Endothelial cell of umbilical vein (primary cell): ENCODE measurements at regions not wholly inside any gene's neighbourhood (a gene's known extent, or its start where the extent isn't known, plus 50 kb on each side); places are given as distances from the start of the nearest gene placed in this dataset.
A peak's percentile ranks its signal among the peaks of the same experiment; 100 is the strongest.

Source experiments
- BruUV-seq: library from RNA; stranded (reverse); fragments of 400-500 nt; replicated peaks from 2 replicates; lab custom pipeline; 2021; lab: Mats Ljungman, UMichigan
- CTCF ChIA-PET: fragments of 300-600, 350-600 bp; sonication (Branson Sonifier 250); formaldehyde crosslinking; loops from one replicate; lab custom pipeline; 2021; ENCODE audit warnings: antibody characterized with exemption, inconsistent platforms; lab: Charles Lee
- POLR2A ChIA-PET: fragments of 300-600, 350-600 bp; sonication (Branson Sonifier 250); formaldehyde crosslinking; loops from one replicate; lab custom pipeline; 2021; ENCODE audit warnings: antibody characterized with exemption, inconsistent platforms; lab: Charles Lee
- DNase-seq: peaks from one replicate; pipeline ENCODE4 v3.0.0-alpha.2; 2011; ENCODE audit warnings: low read depth, low spot score
- FAIRE-seq: peaks from 2 replicates; lab custom pipeline; 2011; peaks lifted over from hg19 to GRCh38; lab: Jason Lieb, UNC
- H2AFZ ChIP-seq: 2 replicates; pipeline ENCODE4 v1.6.0; 2012; ENCODE audit warnings: low read depth, low read length, control low read depth, inconsistent platforms
- H3K27ac ChIP-seq: 2 replicates; pipeline ENCODE4 v1.5.1; 2011; ENCODE audit warnings: low read depth, mild to moderate bottlenecking, control low read depth, low read length, moderate library complexity; ENCODE audit not compliant: insufficient read depth
- H3K27me3 ChIP-seq, 2 experiments: 2 replicates each; pipeline versions ENCODE4 v1.6.0 to v1.6.1; 2011; ENCODE audit warnings: low read length in 2 of 2, mixed read lengths in 1 of 2; ENCODE audit not compliant: control insufficient read depth in 2 of 2, insufficient read depth in 2 of 2
- H3K36me3 ChIP-seq, 2 experiments: 2 replicates in 1 of 2; 3 replicates in 1 of 2; pipeline ENCODE4 v1.5.1; 2011; ENCODE audit warnings: low read length in 2 of 2, mild to moderate bottlenecking in 1 of 2, moderate library complexity in 1 of 2; ENCODE audit not compliant: control insufficient read depth in 2 of 2, insufficient read depth in 2 of 2; ENCODE audit errors: extremely low read depth in 1 of 2
- H3K4me1 ChIP-seq: 3 replicates; pipeline ENCODE4 v1.5.1; 2011; ENCODE audit warnings: mild to moderate bottlenecking, low read length; ENCODE audit not compliant: control insufficient read depth, insufficient read depth; ENCODE audit errors: extremely low read depth
- H3K4me2 ChIP-seq: 2 replicates; pipeline ENCODE4 v1.6.1; 2011; ENCODE audit warnings: low read length, control low read depth, mixed read lengths; ENCODE audit not compliant: insufficient read depth
- H3K4me3 ChIP-seq, 3 experiments: fragments of 200-600 bp in 1 of 3; sonication (generic), shearing (Covaris generic) in 1 of 3; replicated peaks in 1 of 3; 2 replicates each; pipeline ENCODE4 v1.5.1; 2011 to 2016; ENCODE audit warnings: control low read depth in 3 of 3, low read length in 3 of 3, mild to moderate bottlenecking in 2 of 3, inconsistent platforms in 1 of 3, low read depth in 1 of 3, moderate library complexity in 1 of 3; ENCODE audit not compliant: insufficient read depth in 1 of 3
- H3K79me2 ChIP-seq: 2 replicates; pipeline ENCODE4 v1.6.0; 2012; ENCODE audit warnings: low read length, inconsistent platforms; ENCODE audit not compliant: control insufficient read depth, insufficient read depth
- H3K9ac ChIP-seq: replicated peaks from 2 replicates; pipeline ENCODE3; 2011; ENCODE audit warnings: low read length, control low read depth; ENCODE audit not compliant: insufficient read depth; ENCODE audit errors: extremely low read depth
- H3K9me1 ChIP-seq: replicated peaks from 3 replicates; pipeline ENCODE4 v1.6.0; 2011; ENCODE audit warnings: mild to moderate bottlenecking, low read length; ENCODE audit not compliant: control insufficient read depth, insufficient read depth; ENCODE audit errors: extremely low read depth
- H3K9me3 ChIP-seq: replicated peaks from 2 replicates; pipeline ENCODE4 v1.5.1; 2012; ENCODE audit warnings: low read length, inconsistent platforms; ENCODE audit not compliant: control insufficient read depth, insufficient read depth
- H4K20me1 ChIP-seq: replicated peaks from 2 replicates; pipeline ENCODE3; 2011; ENCODE audit warnings: mild to moderate bottlenecking, low read length; ENCODE audit not compliant: control insufficient read depth, insufficient read depth; ENCODE audit errors: extremely low read depth
- CTCF ChIP-seq, 2 donors: IDR thresholded peaks; 1 replicate in 1 of 2; 2 replicates in 1 of 2; pipeline ENCODE4 v1.5.1; 2011; ENCODE audit warnings: low read length in 2 of 2, mild to moderate bottlenecking in 2 of 2, moderate library complexity in 2 of 2, control low read depth in 1 of 2, inconsistent platforms in 1 of 2, low read depth in 1 of 2; ENCODE audit not compliant: insufficient read depth in 1 of 2; ENCODE audit errors: extremely low read depth in 1 of 2
- GATA2 ChIP-seq: IDR thresholded peaks from 2 replicates; pipeline ENCODE4 v1.7.0; 2011; ENCODE audit warnings: low read depth, mild to moderate bottlenecking, moderate library complexity, mixed read lengths, low read length; ENCODE audit not compliant: insufficient read length, insufficient read depth
- MYC ChIP-seq: IDR thresholded peaks from one replicate; pipeline ENCODE4 v1.6.1; 2011; ENCODE audit warnings: mild to moderate bottlenecking, low read depth, low read length
- dilution Hi-C: fragments of 300-500 bp; cut with MboI; formaldehyde crosslinking; loops from one replicate; pipeline ENCODE4 v1.15.0; 2019; ENCODE audit warnings: low sequenced_read_pairs; ENCODE audit not compliant: extremely low pct_ligation_motif_present
- intact Hi-C: fragments of 100-400 bp; cut with micrococcal nuclease; formaldehyde crosslinking; loops from one replicate; pipeline ENCODE4 v1.10.0; 2022
- TF ChIP-seq, protein P1 (sequence below): IDR thresholded peaks from 2 replicates; pipeline ENCODE4 v1.6.1; 2011; ENCODE audit not compliant: insufficient read depth, insufficient read length

DNA sequence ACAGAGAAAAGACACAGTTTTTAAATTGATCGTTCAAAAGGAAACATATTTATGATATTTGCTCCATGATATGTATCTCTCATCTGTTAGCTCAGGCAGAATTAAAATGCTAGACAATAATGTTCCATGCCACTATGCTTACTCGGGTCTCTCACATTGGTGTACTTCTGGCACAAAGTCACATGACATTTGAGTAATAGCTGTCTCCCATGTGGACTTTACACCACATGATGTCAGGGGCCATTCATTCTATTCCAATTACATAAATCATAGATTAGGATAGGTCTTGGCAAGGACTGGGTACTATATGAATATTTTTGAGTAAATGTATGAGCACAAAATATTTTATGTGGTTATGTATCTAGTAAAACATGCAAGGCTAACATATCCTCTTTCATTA lies 648.4 kb downstream of the PLA2G4A start:
- FAIRE-seq: no peak
- POLR2A ChIA-PET: no interaction called here
- dilution Hi-C loops: no loop called here

More for the DNA sequence above, 648.4 kb downstream of the PLA2G4A start:
- no TSS peak for BruUV-seq
- Histone ChIP-seq H3K9ac (no peak overlapping the region), H3K4me3 (no peak overlapping the region), H3K79me2 (no peaks in the 10 kb centered on the region), H3K4me1 (no peaks in the 10 kb centered on the region), H3K9me3 (no peaks in the 10 kb centered on the region), H3K9me1 (no peaks in the 10 kb centered on the region), H3K4me2 (no peak overlapping the region), H4K20me1 (no peaks in the 10 kb centered on the region), H3K27ac (no peak overlapping the region), H3K36me3 (no peaks in the 10 kb centered on the region), H3K27me3 (no peaks in the 10 kb centered on the region), H2AFZ (peak overlapping the region; percentile 27)
- no peak for DNase-seq
- CTCF ChIA-PET: interaction anchor here (0.6 to 2.1 kb wide), 10 partner anchors 8 to 1305 kb away, joined by 3 to 10 read pairs (median 3); no protein-coding TSS in a partner anchor
- intact Hi-C loops: loop anchor here (2.0 to 5.0 kb wide), 2 partner anchors 452 to 1460 kb away; no protein-coding TSS in a partner anchor
- no peak for TF ChIP-seq CTCF (IDR thresholded peaks at IDR 0.05; ENCODE audit: extremely low read depth in 1 of 2, insufficient read depth in 1 of 2, low read depth in 1 of 2, low read length in 2 of 2)
- TF ChIP-seq, protein P1, sequence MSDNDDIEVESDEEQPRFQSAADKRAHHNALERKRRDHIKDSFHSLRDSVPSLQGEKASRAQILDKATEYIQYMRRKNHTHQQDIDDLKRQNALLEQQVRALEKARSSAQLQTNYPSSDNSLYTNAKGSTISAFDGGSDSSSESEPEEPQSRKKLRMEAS: no peak
- TF ChIP-seq GATA2: no peak
- TF ChIP-seq MYC: no peak
